Right cardiac atrium (tissue), 5 donors: ENCODE measurements at regions not wholly inside any gene's neighbourhood (a gene's known extent, or its start where the extent isn't known, plus 50 kb on each side); places are given as distances from the start of the nearest gene placed in this dataset.
"Not testable (repeated sequence)": the region's sequence is repeated elsewhere in the genome, so short reads cannot be mapped to it uniquely, and the experiment has no call there.

Source experiments
- ATAC-seq, 2 donors: fragments of 200-7000 bp; cut with Tn5 transposase; one replicate each; pipeline versions ENCODE4 v1.8.0 to v1.9.1; 2020; ENCODE audit warnings: moderate library complexity in 2 of 2, mild to moderate bottlenecking in 1 of 2
- DNase-seq, 3 donors: peaks; one replicate each; pipeline ENCODE4 v3.0.0-alpha.2; 2020
- H3K27ac ChIP-seq: one replicate; pipeline ENCODE4 v1.5.1; 2013; ENCODE audit warnings: mild to moderate bottlenecking, low read length, control low read depth, moderate library complexity
- H3K27me3 ChIP-seq: one replicate; pipeline ENCODE4 v1.6.1; 2013; ENCODE audit not compliant: control insufficient read depth, insufficient read depth
- H3K4me1 ChIP-seq: one replicate; pipeline ENCODE4 v1.6.1; 2013; ENCODE audit warnings: low read length; ENCODE audit not compliant: control insufficient read depth, insufficient read depth
- H3K4me3 ChIP-seq: one replicate; pipeline ENCODE4 v1.5.1; 2013; ENCODE audit warnings: low read length, control low read depth
- H3K9me3 ChIP-seq: one replicate; pipeline ENCODE4 v1.6.1; 2013; ENCODE audit warnings: low read length; ENCODE audit not compliant: control insufficient read depth
- WGBS: extraction: QIAGEN DNeasy Blood & Tissue Kit; methylation state at CpG from one replicate; pipeline ENCODE4 v1.1.7; 2013; 5-methylcytosine and 5-hydroxymethylcytosine counted together
- intact Hi-C, 4 donors: fragments of 100-400 bp; cut with DNase I; formaldehyde crosslinking; loops; one replicate each; pipeline versions ENCODE4 v1.11.0 to v1.14.0; 2022 to 2023
- donor health status: healthy with polysubstance abuse.
- donor health status: DM: no; HTN: yes; CAD: no.
- donor health status: DM: no; HTN: no; CAD: no.
- donor health status: DM: no; HTN: yes; CAD: no; lungs with severe emphysema.
- donor health status: DM: yes; HTN: yes; CAD: no.

DNA sequence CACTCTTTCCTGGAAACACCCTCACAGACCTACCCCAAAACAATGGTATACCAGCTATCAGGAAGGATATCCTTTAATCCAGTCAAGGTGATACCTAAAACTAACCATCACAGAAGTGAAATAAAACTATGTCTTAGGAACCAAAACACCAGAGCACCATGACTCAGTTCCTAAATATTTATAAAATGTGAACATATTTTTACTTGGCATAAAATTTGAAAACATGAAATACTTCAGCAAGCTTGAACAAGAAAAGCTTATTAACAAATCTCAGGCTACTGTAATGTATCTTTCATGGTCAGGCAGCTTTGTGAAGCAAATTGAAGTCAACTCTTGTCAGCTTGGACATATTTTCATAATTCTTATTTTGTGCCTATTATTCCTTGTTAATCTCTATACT is 440.8 kb upstream of the CDH20 start:
- Histone ChIP-seq H3K4me1 (no peaks in the 10 kb centered on the region), H3K4me3 (no peak overlapping the region), H3K27me3 (no peaks in the 10 kb centered on the region), H3K9me3 (no peaks in the 10 kb centered on the region), H3K27ac (no peak overlapping the region)
- ATAC-seq (no peak), DNase-seq (no peak)
- intact Hi-C loops, result no loop called here

DNA sequence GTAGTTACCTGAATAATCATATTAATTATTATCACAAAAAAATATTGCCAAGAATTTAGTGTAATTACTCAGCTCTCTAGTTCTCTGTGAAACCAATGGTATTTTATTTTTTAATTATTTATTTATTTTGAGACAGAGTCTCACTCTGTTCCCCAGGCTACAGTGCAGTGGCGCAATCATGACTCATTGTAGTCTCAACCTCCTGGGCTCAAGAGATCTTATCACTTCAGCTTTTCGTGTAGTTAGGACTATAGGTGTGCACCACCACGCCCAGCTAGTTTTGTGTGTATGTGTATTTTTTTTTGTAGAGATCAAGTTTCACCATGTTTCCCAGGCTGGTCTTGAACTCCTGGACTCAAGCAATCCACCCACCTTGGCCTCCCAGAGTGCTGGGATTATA is 440.4 kb upstream of the CDH20 start:
- ATAC-seq (no peak), DNase-seq (no peak)
- Histone ChIP-seq H3K9me3 (no peaks in the 10 kb centered on the region), H3K4me1 (no peaks in the 10 kb centered on the region), H3K4me3 (no peak overlapping the region), H3K27me3 (no peaks in the 10 kb centered on the region), H3K27ac (no peak overlapping the region)
- WGBS, result 84% methylated on average over 3 of the region's 3 CpGs
- intact Hi-C loops, result no loop called here

DNA sequence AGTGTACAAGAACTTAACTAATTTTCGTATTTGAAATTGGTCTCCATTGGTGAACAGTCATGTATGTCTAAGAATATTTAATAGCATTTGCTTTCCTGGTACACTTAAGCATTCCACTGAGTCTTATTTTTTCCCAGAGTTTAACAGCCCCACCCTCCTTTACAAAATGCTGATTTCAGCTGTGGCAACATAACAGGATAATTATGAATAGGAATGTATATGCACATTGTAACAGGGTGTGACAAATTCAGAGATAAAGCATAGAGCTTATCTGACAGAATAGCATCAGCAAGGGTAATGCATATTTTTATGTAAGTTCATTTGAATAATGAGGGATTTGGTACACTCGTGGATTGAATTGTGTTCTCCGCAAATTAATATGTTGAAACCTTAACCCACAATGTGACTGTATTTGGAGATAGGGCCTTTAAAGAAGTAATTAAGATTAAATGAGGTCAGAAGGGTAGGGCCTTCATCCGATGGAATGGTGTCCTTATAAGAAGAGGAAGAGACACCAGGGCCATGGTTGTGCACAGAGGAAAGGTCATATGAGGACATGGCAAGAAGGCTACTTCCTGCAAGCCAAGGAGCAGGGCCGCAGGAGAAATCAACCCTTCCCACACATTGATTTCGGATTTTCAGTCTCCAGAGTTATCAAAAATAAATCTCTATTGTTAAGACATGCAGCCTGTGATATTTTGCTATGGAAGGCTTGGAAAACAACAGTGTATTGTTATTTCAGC is 439.7 kb upstream of the CDH20 start:
- Histone ChIP-seq H3K4me1 (no peaks in the 10 kb centered on the region), H3K27me3 (no peaks in the 10 kb centered on the region), H3K4me3 (no peak overlapping the region), H3K9me3 (no peaks in the 10 kb centered on the region), H3K27ac (no peak overlapping the region)
- ATAC-seq (no peak), DNase-seq (no peak)
- intact Hi-C loops, result no loop called here
- 68% methylated on average over 6 of the region's 6 CpGs for WGBS

DNA sequence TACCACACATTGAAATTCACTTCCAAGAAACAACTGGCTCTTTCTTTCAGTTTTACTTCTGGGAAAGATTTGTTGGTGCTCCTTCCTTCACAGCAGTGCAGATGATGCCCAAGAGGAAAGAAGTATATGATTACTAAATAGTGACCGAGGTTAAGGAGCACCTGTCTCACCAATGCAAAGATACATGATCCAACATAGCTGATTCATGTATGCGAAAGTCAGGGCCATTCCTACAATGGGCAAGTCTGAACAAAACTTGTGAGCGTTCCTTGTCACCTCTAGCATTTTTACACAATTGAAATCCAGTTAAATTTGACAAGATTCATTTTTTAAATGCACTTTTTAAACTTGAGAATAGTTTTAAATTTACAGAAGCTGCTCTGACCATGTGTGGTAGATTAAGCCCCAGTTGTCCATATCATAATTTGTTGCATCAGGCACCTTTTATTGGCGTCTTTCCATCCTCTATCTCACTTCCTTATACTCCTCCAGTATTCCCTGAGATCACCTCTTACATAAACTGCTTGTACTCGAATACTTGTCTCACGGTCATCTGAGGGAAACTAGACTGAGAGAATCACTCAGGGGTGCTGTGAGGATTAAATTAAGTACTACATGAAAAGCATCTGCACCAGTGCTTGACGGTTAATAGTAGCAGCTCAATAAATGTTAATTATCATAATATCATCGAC is 438.8 kb upstream of the CDH20 start:
- H3K27me3 ChIP-seq, result no peaks in the 10 kb centered on the region
- H3K4me3 ChIP-seq, result no peak overlapping the region
- intact Hi-C loops, result no loop called here
- no peak overlapping the region for H3K27ac ChIP-seq
- no peak for DNase-seq
- no peak for ATAC-seq
- H3K9me3 ChIP-seq, result no peaks in the 10 kb centered on the region
- WGBS, result 76% methylated on average over 8 of the region's 8 CpGs
- no peaks in the 10 kb centered on the region for H3K4me1 ChIP-seq

DNA sequence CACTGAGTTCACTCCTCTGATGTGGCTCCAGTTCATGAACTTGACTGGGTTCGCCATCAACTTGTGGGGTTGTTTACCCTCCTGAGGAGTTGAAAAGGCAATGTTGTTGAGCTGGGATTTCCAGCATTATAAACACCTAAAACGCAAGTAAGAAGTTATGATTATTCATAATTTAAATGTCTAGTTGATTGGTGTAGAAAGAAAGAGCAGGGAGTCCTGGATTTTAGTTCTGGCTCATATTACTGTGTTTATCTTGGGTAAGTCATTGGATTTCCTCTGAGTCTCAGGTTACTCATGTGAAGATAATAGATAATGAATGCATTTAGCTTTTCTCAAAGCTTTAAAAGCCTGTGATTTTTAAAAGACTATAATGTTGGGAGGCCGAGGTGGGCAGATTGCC is 438.0 kb upstream of the CDH20 start:
- DNase-seq (no peak), ATAC-seq (no peak)
- Histone ChIP-seq H3K27me3 (no peaks in the 10 kb centered on the region), H3K4me3 (no peak overlapping the region), H3K27ac (no peak overlapping the region), H3K9me3 (no peaks in the 10 kb centered on the region), H3K4me1 (no peaks in the 10 kb centered on the region)
- intact Hi-C loops, result no loop called here
- WGBS, result 82% methylated on average over 3 of the region's 3 CpGs

GRCh38 chr18:60898111-60898510 is 435.1 kb upstream of the CDH20 start:
- ATAC-seq (no peak), DNase-seq (no peak)
- Histone ChIP-seq H3K4me1 (no peaks in the 10 kb centered on the region), H3K9me3 (no peaks in the 10 kb centered on the region), H3K27me3 (no peaks in the 10 kb centered on the region), H3K4me3 (no peak overlapping the region), H3K27ac (no peak overlapping the region)
- 79% methylated on average over 4 of the region's 4 CpGs for WGBS
- intact Hi-C loops, result no loop called here

DNA sequence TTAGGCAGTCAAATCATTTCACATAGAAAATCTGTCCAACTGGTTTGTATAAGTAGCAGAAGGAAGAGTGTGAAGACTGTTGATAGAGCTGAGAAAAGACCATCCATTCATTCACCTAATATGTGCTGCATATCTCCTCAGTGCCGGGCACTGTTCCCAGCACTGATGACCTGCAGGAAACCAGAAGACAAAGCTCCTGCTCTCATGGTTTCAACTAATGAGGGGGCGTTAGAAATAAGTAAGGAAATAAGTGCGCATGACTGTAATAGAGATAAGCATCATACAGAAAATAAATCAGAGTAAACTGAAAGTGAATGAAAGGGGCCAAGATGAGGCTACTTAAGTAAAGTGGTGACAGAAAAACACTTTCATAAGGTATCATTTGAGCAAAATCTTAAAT is 427.5 kb upstream of the CDH20 start:
- WGBS, result 20% methylated on average over 3 of the region's 3 CpGs
- H3K4me1 ChIP-seq, result no peaks in the 10 kb centered on the region
- no peaks in the 10 kb centered on the region for H3K9me3 ChIP-seq
- DNase-seq, result peak in 2 of 3 donors; percentile 6 to 38
- intact Hi-C loops, result no loop called here
- no peak overlapping the region for H3K4me3 ChIP-seq
- no peaks in the 10 kb centered on the region for H3K27me3 ChIP-seq
- H3K27ac ChIP-seq, result no peak overlapping the region
- peak in 1 of 2 donors; percentile 52 for ATAC-seq

GRCh38 chr18:60910534-60910933 is 422.7 kb upstream of the CDH20 start:
- no peaks in the 10 kb centered on the region for H3K27me3 ChIP-seq
- peak in 1 of 2 donors; percentile 64 for ATAC-seq

GRCh38 chr18:60911504-60911903 is 421.7 kb upstream of the CDH20 start:
- no peaks in the 10 kb centered on the region for H3K27me3 ChIP-seq
- ATAC-seq (no peak), DNase-seq (no peak)
- 73% methylated on average over 2 of the region's 2 CpGs for WGBS
- no peak overlapping the region for H3K27ac ChIP-seq
- H3K4me1 ChIP-seq, result no peaks in the 10 kb centered on the region
- no peak overlapping the region for H3K4me3 ChIP-seq
- intact Hi-C loops, result no loop called here
- no peaks in the 10 kb centered on the region for H3K9me3 ChIP-seq

More at GRCh38 chr18:60910534-60910933, 422.7 kb upstream of the CDH20 start:
- no peak overlapping the region for H3K4me3 ChIP-seq
- H3K9me3 ChIP-seq, result no peaks in the 10 kb centered on the region
- no peaks in the 10 kb centered on the region for H3K4me1 ChIP-seq
- intact Hi-C loops, result no loop called here
- H3K27ac ChIP-seq, result no peak overlapping the region
- no peak for DNase-seq

GRCh38 chr18:60915160-60915559 is 418.1 kb upstream of the CDH20 start:
- Histone ChIP-seq H3K4me1 (no peaks in the 10 kb centered on the region), H3K27ac (no peak overlapping the region), H3K9me3 (no peaks in the 10 kb centered on the region), H3K27me3 (no peaks in the 10 kb centered on the region), H3K4me3 (no peak overlapping the region)
- ATAC-seq, result no peak
- no peak for DNase-seq
- 43% methylated on average over 2 of the region's 2 CpGs for WGBS
- intact Hi-C loops, result no loop called here

- H3K9me3 ChIP-seq, H3K4me3 ChIP-seq, H3K4me1 ChIP-seq, H3K27me3 ChIP-seq, ATAC-seq, H3K27ac ChIP-seq, DNase-seq, intact Hi-C loops: not testable (repeated sequence)
- 91% methylated on average over 4 of the region's 4 CpGs for WGBS
These were observed 414.4 kb upstream of the CDH20 start for GRCh38 chr18:60918862-60919261.
